KMS-11 (cell line): ENCODE measurements at regions not wholly inside any gene's neighbourhood (a gene's known extent, or its start where the extent isn't known, plus 50 kb on each side); places are given as distances from the start of the nearest gene placed in this dataset.

Source experiments
- H2AFZ ChIP-seq: fragments of 200-600 bp; sonication (generic); 2 replicates; pipeline ENCODE4 v1.6.1; 2016; ENCODE audit warnings: antibody characterized with exemption, mixed run types, low read depth
- H3K27ac ChIP-seq: fragments of 200-600 bp; sonication (generic); 2 replicates; pipeline ENCODE4 v1.6.1; 2016; ENCODE audit warnings: mild to moderate bottlenecking, mixed run types
- H3K27me3 ChIP-seq: fragments of 200-600 bp; sonication (generic); 2 replicates; pipeline ENCODE4 v1.6.1; 2017; ENCODE audit warnings: mild to moderate bottlenecking, low read depth, mixed run types, moderate library complexity; ENCODE audit not compliant: insufficient read depth
- H3K36me3 ChIP-seq: fragments of 200-600 bp; sonication (generic); 2 replicates; pipeline ENCODE4 v1.6.1; 2017; ENCODE audit warnings: mild to moderate bottlenecking, mixed run types; ENCODE audit not compliant: insufficient read depth
- H3K4me1 ChIP-seq: fragments of 200-600 bp; sonication (generic); 2 replicates; pipeline ENCODE4 v1.6.1; 2016; ENCODE audit warnings: mild to moderate bottlenecking, low read depth, mixed run types; ENCODE audit not compliant: poor library complexity, severe bottlenecking
- H3K4me2 ChIP-seq: fragments of 200-600 bp; sonication (generic); 2 replicates; pipeline ENCODE4 v1.7.0; 2016; ENCODE audit warnings: mild to moderate bottlenecking, mixed run types
- H3K4me3 ChIP-seq: fragments of 200-600 bp; sonication (generic); IDR thresholded peaks from 2 replicates; pipeline ENCODE4 v1.6.1; 2017; ENCODE audit warnings: low read depth, low read length, mixed read lengths; ENCODE audit not compliant: insufficient read depth
- H3K79me2 ChIP-seq: fragments of 200-600 bp; sonication (generic); 2 replicates; pipeline ENCODE4 v1.6.1; 2016; ENCODE audit warnings: low read depth, mixed run types; ENCODE audit not compliant: insufficient read depth
- H3K9ac ChIP-seq: fragments of 200-600 bp; sonication (generic); 2 replicates; pipeline ENCODE4 v1.6.1; 2016; ENCODE audit warnings: mild to moderate bottlenecking, mixed run types
- H4K20me1 ChIP-seq: fragments of 200-600 bp; sonication (generic); 2 replicates; pipeline ENCODE4 v1.6.1; 2016; ENCODE audit warnings: mild to moderate bottlenecking, mixed run types; ENCODE audit not compliant: insufficient read depth
- CTCF ChIP-seq: fragments of 200-600 bp; sonication (generic); conservative IDR thresholded peaks from 2 replicates; pipeline ENCODE4 v1.6.1; 2017; ENCODE audit warnings: low read depth, mild to moderate bottlenecking, antibody characterized with exemption, low read length, moderate library complexity, mixed read lengths

- no peaks in the 10 kb centered on the region for H3K79me2 ChIP-seq
- H3K4me3 ChIP-seq, result no peak overlapping the region
- H2AFZ ChIP-seq, result no peak overlapping the region
- peaks cover 10% of the 10 kb centered on the region for H3K4me1 ChIP-seq
- no peaks in the 10 kb centered on the region for H3K36me3 ChIP-seq
- no peak overlapping the region for H3K27ac ChIP-seq
- no peaks in the 10 kb centered on the region for H3K27me3 ChIP-seq
- H3K4me2 ChIP-seq, result no peak overlapping the region
- H3K9ac ChIP-seq, result no peak overlapping the region
- H4K20me1 ChIP-seq, result no peaks in the 10 kb centered on the region
- TF ChIP-seq CTCF, result no peak
These were observed 164.8 kb upstream of the RPS6KA3 start for GRCh38 chrX:20431486-20431885.

GRCh38 chrX:20427173-20427770, 160.6 kb upstream of the RPS6KA3 start:
- Histone ChIP-seq H3K4me3 (no peak overlapping the region), H3K36me3 (no peaks in the 10 kb centered on the region), H3K4me1 (no peaks in the 10 kb centered on the region), H3K4me2 (no peak overlapping the region), H3K27ac (no peak overlapping the region), H3K9ac (no peak overlapping the region), H4K20me1 (no peaks in the 10 kb centered on the region), H2AFZ (no peak overlapping the region), H3K79me2 (no peaks in the 10 kb centered on the region), H3K27me3 (no peaks in the 10 kb centered on the region)
- TF ChIP-seq CTCF, result no peak

- H3K4me2 ChIP-seq, result no peak overlapping the region
- no peaks in the 10 kb centered on the region for H3K36me3 ChIP-seq
- H3K4me1 ChIP-seq, result no peaks in the 10 kb centered on the region
- no peaks in the 10 kb centered on the region for H3K27me3 ChIP-seq
- no peak overlapping the region for H3K4me3 ChIP-seq
- H4K20me1 ChIP-seq, result no peaks in the 10 kb centered on the region
- H3K79me2 ChIP-seq, result no peaks in the 10 kb centered on the region
- H2AFZ ChIP-seq, result no peak overlapping the region
- TF ChIP-seq CTCF, result no peak
- H3K27ac ChIP-seq, result no peak overlapping the region
- no peak overlapping the region for H3K9ac ChIP-seq
These were observed 155.0 kb upstream of the RPS6KA3 start for GRCh38 chrX:20421697-20422096.

GRCh38 chrX:20421275-20421674, 154.6 kb upstream of the RPS6KA3 start:
- Histone ChIP-seq H3K9ac (no peak overlapping the region), H3K4me3 (no peak overlapping the region), H3K4me2 (no peak overlapping the region), H3K27ac (no peak overlapping the region), H3K79me2 (no peaks in the 10 kb centered on the region), H2AFZ (no peak overlapping the region), H4K20me1 (no peaks in the 10 kb centered on the region), H3K36me3 (no peaks in the 10 kb centered on the region), H3K4me1 (no peaks in the 10 kb centered on the region), H3K27me3 (no peaks in the 10 kb centered on the region)
- no peak for TF ChIP-seq CTCF
